GM12874 (cell line): ENCODE measurements at regions not wholly inside any gene's neighbourhood (a gene's known extent, or its start where the extent isn't known, plus 50 kb on each side); places are given as distances from the start of the nearest gene placed in this dataset.

Experiments
- CTCF ChIP-seq: IDR thresholded peaks from 2 replicates; pipeline ENCODE4 v1.5.1; 2011; ENCODE audit warnings: low read depth, mild to moderate bottlenecking, control low read depth, low read length, moderate library complexity; ENCODE audit not compliant: insufficient read depth

- no peak for TF ChIP-seq CTCF
Measured at GRCh38 chr13:111399776-111400538, 79.5 kb downstream of the TEX29 start.

GRCh38 chr13:111401151-111401550 is 80.7 kb downstream of the TEX29 start:
- no peak for TF ChIP-seq CTCF

- TF ChIP-seq CTCF, result no peak
Measured at GRCh38 chr13:111401755-111402154, 81.3 kb downstream of the TEX29 start.

- TF ChIP-seq CTCF, result no peak
Measured at GRCh38 chr13:111402441-111402840, 82.0 kb downstream of the TEX29 start.

GRCh38 chr13:111403266-111403665 is 82.8 kb downstream of the TEX29 start:
- TF ChIP-seq CTCF, result no peak

GRCh38 chr13:111404746-111405145 is 84.3 kb downstream of the TEX29 start:
- TF ChIP-seq CTCF, result no peak

- no peak for TF ChIP-seq CTCF
Measured at GRCh38 chr13:111406636-111407035, 86.2 kb downstream of the TEX29 start.
